Stomach (tissue), 8 donors: ENCODE measurements at regions not wholly inside any gene's neighbourhood (a gene's known extent, or its start where the extent isn't known, plus 50 kb on each side); places are given as distances from the start of the nearest gene placed in this dataset.
A peak's percentile ranks its signal among the peaks of the same experiment; 100 is the strongest.

Experiments
- DNase-seq, 2 donors: peaks; one replicate each; pipeline versions ENCODE4 v3.0.0 to v3.0.0-alpha.2; 2013 to 2019
- H3K27ac ChIP-seq, 5 donors: fragments of 200-600 bp in 4 of 5; sonication (generic) in 4 of 5; one replicate each; pipeline ENCODE4 v1.5.1; 2013 to 2019; ENCODE audit warnings: mild to moderate bottlenecking in 1 of 5, moderate library complexity in 1 of 5
- H3K27me3 ChIP-seq, 3 donors: fragments of 200-600 bp; sonication (generic); one replicate each; pipeline ENCODE4 v1.5.1; 2017 to 2019; ENCODE audit warnings: mixed run types in 1 of 3
- H3K36me3 ChIP-seq, 4 donors: fragments of 200-600 bp; sonication (generic); 1 replicate in 3 of 4; 2 replicates in 1 of 4; pipeline ENCODE4 v1.5.1; 2016 to 2019
- H3K4me1 ChIP-seq, 4 donors: fragments of 200-600 bp; sonication (generic); one replicate each; pipeline ENCODE4 v1.5.1; 2016 to 2019
- H3K4me3 ChIP-seq, 4 donors: fragments of 200-600 bp; sonication (generic) in 3 of 4; one replicate each; pipeline ENCODE4 v1.5.1; 2016 to 2019; ENCODE audit warnings: mild to moderate bottlenecking in 1 of 4
- H3K9me3 ChIP-seq, 4 donors: fragments of 200-600 bp; sonication (generic); one replicate each; pipeline ENCODE4 v1.5.1; 2016 to 2019
- EP300 ChIP-seq: sonication (generic); formaldehyde crosslinking; IDR thresholded peaks from one replicate; pipeline ENCODE4 v1.6.1; 2017; ENCODE audit warnings: antibody characterized with exemption
- POLR2A ChIP-seq, 4 donors: fragments of 450-650 bp; IDR thresholded peaks; one replicate each; pipeline ENCODE4 v1.6.1; 2016; ENCODE audit warnings: antibody characterized with exemption in 4 of 4, control low read depth in 2 of 4, mild to moderate bottlenecking in 1 of 4, moderate library complexity in 1 of 4
- POLR2AphosphoS5 ChIP-seq, 3 donors: sonication (generic); formaldehyde crosslinking; IDR thresholded peaks; one replicate each; pipeline ENCODE4 v1.6.1; 2016; ENCODE audit warnings: antibody characterized with exemption in 3 of 3
- WGBS, 5 donors: extraction: QIAGEN DNeasy Blood & Tissue Kit in 3 of 5; methylation state at CpG; one replicate each; pipeline versions ENCODE4 v1.1.5 to v1.1.7; 2013 to 2018; 5-methylcytosine and 5-hydroxymethylcytosine counted together
- intact Hi-C: fragments of 100-400 bp; cut with DNase I; formaldehyde crosslinking; loops from one replicate; pipeline ENCODE4 v1.15.1; 2023; ENCODE audit warnings: low total_unique reads
- TF ChIP-seq, protein P1 (sequence below), 7 experiments: fragments of 450-650 bp in 4 of 7; fragments of 200-600 bp in 3 of 7; sonication (generic) in 3 of 7; IDR thresholded peaks; one replicate each; pipeline ENCODE4 v1.5.1; 2016 to 2019; ENCODE audit warnings: antibody characterized with exemption in 7 of 7, control low read depth in 2 of 7, mild to moderate bottlenecking in 1 of 7
- donor health status: healthy with polysubstance abuse.
- donor health status: Bipolar disorder and iron deficiency.
- donor health status: healthy.

GRCh38 chr6:11878735-11879134 is 100.1 kb upstream of the ADTRP start:
- no peaks in the 10 kb centered on the region for H3K9me3 ChIP-seq
- TF ChIP-seq EP300, result no peak
- TF ChIP-seq, protein P1, sequence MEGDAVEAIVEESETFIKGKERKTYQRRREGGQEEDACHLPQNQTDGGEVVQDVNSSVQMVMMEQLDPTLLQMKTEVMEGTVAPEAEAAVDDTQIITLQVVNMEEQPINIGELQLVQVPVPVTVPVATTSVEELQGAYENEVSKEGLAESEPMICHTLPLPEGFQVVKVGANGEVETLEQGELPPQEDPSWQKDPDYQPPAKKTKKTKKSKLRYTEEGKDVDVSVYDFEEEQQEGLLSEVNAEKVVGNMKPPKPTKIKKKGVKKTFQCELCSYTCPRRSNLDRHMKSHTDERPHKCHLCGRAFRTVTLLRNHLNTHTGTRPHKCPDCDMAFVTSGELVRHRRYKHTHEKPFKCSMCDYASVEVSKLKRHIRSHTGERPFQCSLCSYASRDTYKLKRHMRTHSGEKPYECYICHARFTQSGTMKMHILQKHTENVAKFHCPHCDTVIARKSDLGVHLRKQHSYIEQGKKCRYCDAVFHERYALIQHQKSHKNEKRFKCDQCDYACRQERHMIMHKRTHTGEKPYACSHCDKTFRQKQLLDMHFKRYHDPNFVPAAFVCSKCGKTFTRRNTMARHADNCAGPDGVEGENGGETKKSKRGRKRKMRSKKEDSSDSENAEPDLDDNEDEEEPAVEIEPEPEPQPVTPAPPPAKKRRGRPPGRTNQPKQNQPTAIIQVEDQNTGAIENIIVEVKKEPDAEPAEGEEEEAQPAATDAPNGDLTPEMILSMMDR (IDR thresholded peaks at IDR 0.05), result no peak
- TF ChIP-seq POLR2AphosphoS5 (IDR thresholded peaks at IDR 0.05), result no peak
- intact Hi-C loops, result no loop called here

DNA sequence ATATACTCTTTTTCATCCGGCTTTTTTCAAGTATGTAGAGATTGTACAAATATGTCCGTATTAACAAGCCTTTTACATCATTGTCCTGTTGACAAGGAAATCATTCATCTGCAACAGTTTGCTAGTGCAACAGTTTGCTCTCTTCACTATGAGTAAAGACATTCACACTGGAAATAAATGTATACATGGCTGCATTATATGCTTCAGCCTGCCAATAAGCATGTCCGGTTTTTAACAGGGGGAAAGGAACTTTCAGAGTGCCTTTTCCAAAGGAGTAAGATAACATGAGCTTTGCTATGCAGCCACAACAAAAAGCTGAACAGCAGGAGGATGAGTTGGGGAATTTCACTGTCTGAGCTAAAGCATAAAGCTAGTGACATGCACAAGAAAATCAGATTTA is 99.4 kb upstream of the ADTRP start:
- no peaks in the 10 kb centered on the region for H3K27me3 ChIP-seq
- TF ChIP-seq POLR2A (IDR thresholded peaks at IDR 0.05), result no peak
- DNase-seq, result peak in 1 of 2 donors; percentile 54
- H3K27ac ChIP-seq, result no peak overlapping the region
- WGBS, 5 donors, result 13 to 38% (median 25%) methylated on average over 3 of the region's 3 CpGs
- H3K36me3 ChIP-seq, result no peaks in the 10 kb centered on the region
- intact Hi-C loops, result no loop called here
- no peak overlapping the region for H3K4me3 ChIP-seq
- H3K4me1 ChIP-seq, result peaks cover 0 to 16% (median 6%) of the 10 kb centered on the region in 4 donors
- no peaks in the 10 kb centered on the region for H3K9me3 ChIP-seq

More at GRCh38 chr6:11878735-11879134, 100.1 kb upstream of the ADTRP start:
- H3K36me3 ChIP-seq, result no peaks in the 10 kb centered on the region
- no peak overlapping the region for H3K27ac ChIP-seq
- H3K4me1 ChIP-seq, result peaks cover 0 to 16% (median 6%) of the 10 kb centered on the region in 4 donors
- H3K4me3 ChIP-seq, result no peak overlapping the region
- 64 to 76% (median 73%) methylated on average over 3 of the region's 3 CpGs for whole genome bisulfite sequencing, 5 donors
- H3K27me3 ChIP-seq, result no peaks in the 10 kb centered on the region
- DNase-seq, result peak in 1 of 2 donors; percentile 53

- no peak overlapping the region for H3K27ac ChIP-seq
- H3K27me3 ChIP-seq, result no peaks in the 10 kb centered on the region
- H3K9me3 ChIP-seq, result no peaks in the 10 kb centered on the region
- no peak for DNase-seq
- no peak overlapping the region for H3K4me3 ChIP-seq
- TF ChIP-seq POLR2A (IDR thresholded peaks at IDR 0.05), result no peak
- TF ChIP-seq EP300, result no peak
- no peak for TF ChIP-seq POLR2AphosphoS5 (IDR thresholded peaks at IDR 0.05)
- TF ChIP-seq, protein P1 (IDR thresholded peaks at IDR 0.05), result no peak
- peaks cover 0 to 16% (median 6%) of the 10 kb centered on the region in 4 donors for H3K4me1 ChIP-seq
- WGBS, 5 donors, result 87 to 92% (median 89%) methylated on average over 10 of the region's 10 CpGs
- H3K36me3 ChIP-seq, result no peaks in the 10 kb centered on the region
- intact Hi-C loops, result no loop called here
Measured at GRCh38 chr6:11876934-11877433, 98.4 kb upstream of the ADTRP start.

- no peaks in the 10 kb centered on the region for H3K9me3 ChIP-seq
- H3K36me3 ChIP-seq, result no peaks in the 10 kb centered on the region
- peaks cover 0 to 18% (median 7%) of the 10 kb centered on the region in 4 donors for H3K4me1 ChIP-seq
- intact Hi-C loops, result no loop called here
- H3K27ac ChIP-seq, result peak overlapping the region in 1 of 5 donors; percentile 61
- no peak for TF ChIP-seq POLR2AphosphoS5 (IDR thresholded peaks at IDR 0.05)
- TF ChIP-seq POLR2A (IDR thresholded peaks at IDR 0.05), result no peak
- no peak for TF ChIP-seq EP300
- TF ChIP-seq, protein P1 (IDR thresholded peaks at IDR 0.05), result no peak
- no peak for DNase-seq
- WGBS, 5 donors, result 54 to 88% (median 82%) methylated on average over 9 of the region's 9 CpGs
- no peaks in the 10 kb centered on the region for H3K27me3 ChIP-seq
- no peak overlapping the region for H3K4me3 ChIP-seq
Measured at GRCh38 chr6:11875325-11876109, 96.9 kb upstream of the ADTRP start.
